Right lobe of liver (tissue), 6 donors: ENCODE measurements at regions not wholly inside any gene's neighbourhood (a gene's known extent, or its start where the extent isn't known, plus 50 kb on each side); places are given as distances from the start of the nearest gene placed in this dataset.

Source experiments
- ATAC-seq, 4 donors: fragments of 200-7000 bp; cut with Tn5 transposase; one replicate each; pipeline ENCODE4 v1.9.1; 2020; ENCODE audit warnings: mild to moderate bottlenecking in 4 of 4, moderate library complexity in 4 of 4
- DNase-seq, 3 donors: peaks; one replicate each; pipeline ENCODE4 v3.0.0-alpha.2; 2020
- H3K27ac ChIP-seq, 3 donors: fragments of 200-600 bp; one replicate each; pipeline ENCODE4 v1.8.0; 2022
- H3K27me3 ChIP-seq, 2 donors: fragments of 200-600 bp; one replicate each; pipeline ENCODE4 v1.8.0; 2022
- H3K36me3 ChIP-seq, 4 donors: fragments of 200-600 bp; sonication (generic) in 1 of 4; one replicate each; pipeline versions ENCODE4 v1.5.1 to v1.8.0; 2017 to 2022; ENCODE audit warnings: control low read depth in 1 of 4
- H3K4me1 ChIP-seq, 4 donors: fragments of 200-600 bp; sonication (generic) in 1 of 4; one replicate each; pipeline versions ENCODE4 v1.5.1 to v1.8.0; 2017 to 2022; ENCODE audit warnings: control low read depth in 1 of 4
- H3K4me3 ChIP-seq, 3 donors: fragments of 200-600 bp; one replicate each; pipeline ENCODE4 v1.8.0; 2022
- H3K9me3 ChIP-seq, 4 donors: fragments of 200-600 bp; sonication (generic) in 1 of 4; one replicate each; pipeline versions ENCODE4 v1.5.1 to v1.8.0; 2017 to 2022; ENCODE audit warnings: control low read depth in 1 of 4
- POLR2A ChIP-seq: fragments of 450-650 bp; IDR thresholded peaks from one replicate; pipeline ENCODE4 v1.6.1; 2017; ENCODE audit warnings: antibody characterized with exemption, mild to moderate bottlenecking
- WGBS: methylation state at CpG from one replicate; pipeline ENCODE4 v1.1.6; 2018; ENCODE audit warnings: low coverage, low lambda C conversion rate; ENCODE audit not compliant: insufficient coverage; ENCODE audit errors: missing lambda C conversion rate; 5-methylcytosine and 5-hydroxymethylcytosine counted together
- intact Hi-C, 2 donors: fragments of 100-400 bp; cut with DNase I; formaldehyde crosslinking; loops; one replicate each; pipeline versions ENCODE4 v1.11.2 to v1.14.1; 2022
- TF ChIP-seq, protein P1 (sequence below), 4 donors: fragments of 200-600 bp in 3 of 4; fragments of 450-650 bp in 1 of 4; IDR thresholded peaks; one replicate each; pipeline versions ENCODE4 v1.5.1 to v1.8.0; 2016 to 2022; ENCODE audit warnings: antibody characterized with exemption in 4 of 4, mild to moderate bottlenecking in 2 of 4
- donor health status: DM: no; HTN: yes; CAD: no.
- donor health status: DM: no; HTN: no; CAD: no.
- donor health status: DM: no; HTN: no; CAD: no.
- donor health status: DM: no; HTN: yes; CAD: no.
- donor health status: DM: no; HTN: yes; CAD: no.

DNA sequence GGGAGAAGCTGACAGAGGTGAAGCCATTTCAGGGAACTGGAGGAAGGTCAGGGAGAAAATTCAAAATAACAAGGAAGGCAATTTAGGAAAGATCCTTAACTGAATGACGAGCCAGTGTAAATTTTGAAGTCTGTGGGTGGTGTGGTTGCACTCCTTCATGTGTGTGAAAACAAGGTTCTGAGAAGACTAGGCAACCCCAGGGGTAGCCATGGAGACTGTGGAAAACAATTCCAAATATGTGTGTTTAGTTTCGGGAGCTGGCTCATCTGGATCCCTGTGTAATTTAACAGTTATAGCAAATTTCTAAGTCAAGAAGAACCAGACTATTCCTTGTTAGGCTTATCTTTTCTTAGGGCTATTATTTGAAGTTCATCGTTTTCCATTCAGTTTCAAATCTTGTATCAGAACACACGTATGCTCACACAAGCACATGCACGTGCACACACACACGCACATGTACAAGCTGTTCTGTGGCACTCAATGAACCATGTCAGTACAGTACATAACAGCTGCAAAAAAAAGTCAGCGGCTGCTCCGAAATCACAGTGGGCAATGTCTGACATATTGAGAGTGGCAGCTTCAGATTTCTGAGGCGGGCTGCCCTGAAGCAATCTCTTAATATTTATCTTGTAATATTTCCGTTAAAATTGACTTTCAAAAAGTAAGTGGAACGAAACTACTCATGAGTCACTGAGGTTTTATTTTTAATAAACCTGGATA is 411.2 kb downstream of the AEBP2 start:
- no peak for ATAC-seq
- Histone ChIP-seq H3K4me3 (no peak overlapping the region), H3K27me3 (no peaks in the 10 kb centered on the region), H3K36me3 (no peaks in the 10 kb centered on the region), H3K9me3 (no peaks in the 10 kb centered on the region), H3K27ac (no peak overlapping the region), H3K4me1 (no peaks in the 10 kb centered on the region)
- intact Hi-C loops, result no loop called here
- no peak for DNase-seq
- 76% methylated on average over 11 of the region's 11 CpGs for WGBS
- TF ChIP-seq, protein P1, sequence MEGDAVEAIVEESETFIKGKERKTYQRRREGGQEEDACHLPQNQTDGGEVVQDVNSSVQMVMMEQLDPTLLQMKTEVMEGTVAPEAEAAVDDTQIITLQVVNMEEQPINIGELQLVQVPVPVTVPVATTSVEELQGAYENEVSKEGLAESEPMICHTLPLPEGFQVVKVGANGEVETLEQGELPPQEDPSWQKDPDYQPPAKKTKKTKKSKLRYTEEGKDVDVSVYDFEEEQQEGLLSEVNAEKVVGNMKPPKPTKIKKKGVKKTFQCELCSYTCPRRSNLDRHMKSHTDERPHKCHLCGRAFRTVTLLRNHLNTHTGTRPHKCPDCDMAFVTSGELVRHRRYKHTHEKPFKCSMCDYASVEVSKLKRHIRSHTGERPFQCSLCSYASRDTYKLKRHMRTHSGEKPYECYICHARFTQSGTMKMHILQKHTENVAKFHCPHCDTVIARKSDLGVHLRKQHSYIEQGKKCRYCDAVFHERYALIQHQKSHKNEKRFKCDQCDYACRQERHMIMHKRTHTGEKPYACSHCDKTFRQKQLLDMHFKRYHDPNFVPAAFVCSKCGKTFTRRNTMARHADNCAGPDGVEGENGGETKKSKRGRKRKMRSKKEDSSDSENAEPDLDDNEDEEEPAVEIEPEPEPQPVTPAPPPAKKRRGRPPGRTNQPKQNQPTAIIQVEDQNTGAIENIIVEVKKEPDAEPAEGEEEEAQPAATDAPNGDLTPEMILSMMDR (IDR thresholded peaks at IDR 0.05), result no peak
- no peak for TF ChIP-seq POLR2A

DNA sequence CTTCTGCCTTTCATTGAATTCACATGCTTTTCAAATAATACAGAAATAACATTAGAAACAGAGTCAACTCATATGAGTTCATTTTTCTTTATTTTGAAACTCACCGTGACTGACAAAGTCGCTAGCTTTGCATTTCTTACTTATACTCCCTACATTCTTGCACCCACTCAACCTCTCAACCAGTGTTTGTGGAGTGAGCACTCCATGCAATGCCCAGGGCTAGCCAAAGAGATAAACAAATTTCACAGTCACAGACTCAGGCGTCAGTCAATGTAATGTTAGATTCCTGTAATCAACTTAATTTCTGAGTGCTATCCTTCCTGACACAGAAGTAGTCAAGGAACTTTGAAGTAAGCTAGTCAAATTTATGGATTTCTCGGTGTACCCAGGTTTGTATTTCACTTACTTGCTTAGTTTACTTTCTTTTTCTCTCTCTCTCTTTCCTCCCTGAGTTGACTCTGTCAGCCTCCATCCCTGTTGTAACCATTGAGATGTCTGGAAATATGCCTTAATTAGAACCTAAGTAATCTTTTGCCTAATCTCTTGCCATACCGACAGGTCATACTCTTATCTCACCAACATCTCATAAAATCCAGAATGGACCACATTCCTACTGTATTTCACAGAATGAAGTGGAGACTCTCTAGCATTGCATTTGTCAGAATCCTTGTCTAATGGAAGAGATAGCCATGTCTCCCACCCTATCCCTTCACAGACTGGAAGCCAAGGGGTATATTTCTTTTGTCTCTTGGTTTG is 413.0 kb downstream of the AEBP2 start:
- Histone ChIP-seq H3K4me1 (no peaks in the 10 kb centered on the region), H3K27ac (no peak overlapping the region), H3K36me3 (no peaks in the 10 kb centered on the region), H3K9me3 (no peaks in the 10 kb centered on the region), H3K27me3 (no peaks in the 10 kb centered on the region), H3K4me3 (no peak overlapping the region)
- ATAC-seq (no peak), DNase-seq (no peak)
- intact Hi-C loops, result no loop called here
- TF ChIP-seq, protein P1 (IDR thresholded peaks at IDR 0.05), result no peak
- no peak for TF ChIP-seq POLR2A
- WGBS, result 83% methylated on average over 4 of the region's 5 CpGs

DNA sequence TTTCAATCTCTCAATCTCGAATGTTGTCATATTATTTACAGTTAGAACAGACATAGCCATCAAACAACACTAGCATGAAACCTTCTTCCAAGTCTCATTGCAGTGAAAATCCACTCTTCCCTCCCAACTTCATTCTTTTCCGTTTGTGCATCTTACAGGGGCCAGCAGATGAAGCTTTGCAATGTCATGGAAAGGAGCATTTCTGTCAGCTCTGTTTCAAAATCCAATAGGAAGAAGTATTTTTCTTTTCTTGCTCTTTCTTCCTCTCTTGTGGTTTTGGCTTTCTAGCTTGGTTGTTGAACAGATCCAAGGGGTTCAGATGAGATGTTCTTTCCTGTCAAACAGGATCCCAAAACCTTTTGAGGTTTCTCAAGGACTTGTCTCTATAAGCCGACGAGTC is 416.6 kb downstream of the AEBP2 start:
- no peak for DNase-seq
- 41% methylated on average over 4 of the region's 4 CpGs for WGBS
- no peaks in the 10 kb centered on the region for H3K4me1 ChIP-seq
- no peaks in the 10 kb centered on the region for H3K27me3 ChIP-seq
- H3K36me3 ChIP-seq, result no peaks in the 10 kb centered on the region
- H3K9me3 ChIP-seq, result no peaks in the 10 kb centered on the region
- TF ChIP-seq POLR2A, result no peak
- TF ChIP-seq, protein P1 (IDR thresholded peaks at IDR 0.05), result no peak
- H3K27ac ChIP-seq, result peak overlapping the region in 1 of 3 donors; percentile 8
- no peak overlapping the region for H3K4me3 ChIP-seq
- no peak for ATAC-seq
- intact Hi-C loops, result no loop called here

DNA sequence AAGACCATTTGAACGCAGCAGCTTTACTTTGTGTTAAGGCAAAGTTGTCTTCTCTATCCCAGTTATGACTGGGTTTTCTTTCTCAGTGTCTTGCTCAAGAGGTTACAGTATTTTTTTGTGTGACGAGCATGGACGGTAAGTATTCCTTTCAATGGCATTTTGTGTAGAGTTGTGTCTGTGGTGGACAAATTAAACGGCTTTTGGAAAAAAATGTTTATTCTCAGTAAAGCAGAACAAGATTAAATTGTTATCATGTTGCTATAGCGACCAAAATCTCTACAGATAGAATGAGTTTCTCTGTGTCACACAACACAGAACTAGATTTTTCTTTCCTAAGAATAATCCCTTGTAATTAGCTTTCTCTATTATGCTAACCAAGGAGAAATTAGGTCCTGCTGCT is 417.1 kb downstream of the AEBP2 start:
- DNase-seq (no peak), ATAC-seq (peak in 1 of 4 donors; percentile 36)
- Histone ChIP-seq H3K27ac (no peak overlapping the region), H3K4me1 (no peaks in the 10 kb centered on the region), H3K9me3 (no peaks in the 10 kb centered on the region), H3K27me3 (no peaks in the 10 kb centered on the region), H3K36me3 (no peaks in the 10 kb centered on the region), H3K4me3 (no peak overlapping the region)
- intact Hi-C loops, result no loop called here
- WGBS, result 73% methylated on average over 5 of the region's 5 CpGs
- TF ChIP-seq POLR2A, result no peak
- TF ChIP-seq, protein P1 (IDR thresholded peaks at IDR 0.05), result no peak
